ENCODE measurements at regions not wholly inside any gene's neighbourhood (a gene's known extent, or its start where the extent isn't known, plus 50 kb on each side); places are given as distances from the start of the nearest gene placed in this dataset.

DNA sequence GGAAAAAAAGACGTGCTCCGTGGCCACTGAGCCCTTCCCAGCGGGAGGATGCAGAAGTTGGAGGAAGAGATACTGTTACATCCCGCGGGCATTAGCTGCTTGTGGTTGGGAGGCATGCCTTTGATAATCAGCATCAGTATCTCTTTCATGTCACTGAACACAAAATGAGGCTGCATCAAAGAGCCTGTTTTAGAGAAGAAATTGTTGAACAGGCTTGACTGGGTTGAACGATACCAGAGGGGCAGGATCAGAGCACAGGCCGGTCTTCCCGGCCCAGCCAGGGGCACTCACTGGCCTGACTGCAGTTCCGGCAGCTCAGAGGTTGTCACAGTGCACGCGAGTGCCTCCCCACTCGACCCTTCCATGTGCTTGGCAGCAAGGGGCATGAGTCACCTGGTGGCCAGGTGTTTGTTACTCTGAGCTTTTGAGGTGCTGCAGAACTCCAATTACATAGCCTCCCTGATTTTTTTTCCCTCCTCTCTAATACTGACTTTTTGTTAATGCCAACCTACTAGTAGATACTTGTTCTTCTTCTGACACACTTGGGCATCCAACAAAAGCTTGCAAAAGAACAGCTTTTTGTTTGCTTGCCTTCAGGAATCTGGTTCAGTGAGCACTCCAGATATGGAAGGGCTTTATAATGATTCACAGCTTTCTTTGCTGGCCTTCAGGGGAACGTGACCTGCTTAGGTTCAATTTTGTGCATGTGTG is 121.6 kb downstream of the VAPA start:
- no peak for DNase-seq

DNA sequence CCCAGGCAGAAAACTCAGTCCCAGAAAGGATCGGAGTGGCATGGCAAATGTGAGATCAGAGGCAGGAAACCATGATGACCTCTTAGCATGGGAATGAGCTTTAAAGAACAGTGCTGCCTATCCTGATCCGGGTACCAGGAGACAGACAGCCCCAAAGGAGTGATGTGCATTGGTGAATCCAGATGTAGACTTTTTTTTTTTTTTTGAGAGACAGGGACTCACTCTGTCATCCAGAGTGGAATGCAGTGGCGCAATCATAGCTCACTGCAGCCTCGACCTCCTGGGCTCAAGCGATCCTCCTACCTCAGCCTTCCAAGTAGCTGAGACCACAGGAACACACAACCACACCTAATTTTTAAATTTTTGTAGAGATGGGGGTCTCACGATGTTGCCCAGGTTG is 122.7 kb downstream of the VAPA start:
- no peak for DNase-seq

- DNase-seq = no peak
These were observed 123.4 kb downstream of the VAPA start for GRCh38 chr18:10037181-10037580.

DNA sequence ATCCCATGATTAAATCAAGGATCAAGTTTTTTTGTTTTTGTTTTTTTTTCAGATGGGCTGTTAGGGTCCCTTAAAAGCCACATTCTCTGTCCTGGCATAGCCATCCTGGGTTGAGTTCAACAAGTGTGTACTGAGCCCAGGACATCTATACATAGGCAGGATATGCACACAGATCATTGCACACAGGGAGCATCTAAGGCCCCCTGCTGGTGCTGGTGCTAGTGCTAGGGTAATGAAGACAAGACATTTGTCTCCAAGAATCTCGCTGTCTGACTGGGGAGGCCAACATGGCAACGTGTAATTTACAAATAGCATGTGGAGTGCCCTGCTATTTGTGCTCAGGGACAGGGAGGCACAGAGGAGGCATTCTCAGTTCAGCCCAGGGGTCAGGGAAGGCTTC is 124.5 kb downstream of the VAPA start:
- DNase-seq = no peak

GRCh38 chr18:10040287-10041011 is 126.6 kb downstream of the VAPA start:
- no peak for DNase-seq

GRCh38 chr18:10041180-10041579 is 127.4 kb downstream of the VAPA start:
- DNase-seq = no peak

DNA sequence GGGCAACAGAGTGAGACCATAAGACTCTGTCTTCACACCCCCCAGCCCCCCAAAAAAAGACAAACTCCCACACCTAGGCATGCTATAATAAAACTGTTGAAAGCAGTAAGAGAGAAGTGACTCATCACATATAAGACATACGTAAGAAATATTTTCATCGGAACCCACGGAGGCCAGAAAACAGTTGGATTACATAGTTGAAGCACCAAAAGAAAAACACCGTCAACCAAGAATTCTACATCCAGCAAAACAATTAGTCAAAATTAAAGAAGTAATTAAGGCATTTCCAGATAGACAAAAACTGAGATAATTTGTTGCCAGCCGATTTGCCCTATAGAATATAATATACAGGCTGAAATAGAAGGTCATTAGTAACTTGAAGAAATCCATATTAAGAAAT is 128.7 kb downstream of the VAPA start:
- DNase-seq = no peak

- DNase-seq = no peak
These were observed 130.2 kb downstream of the VAPA start for GRCh38 chr18:10044054-10044453.

DNA sequence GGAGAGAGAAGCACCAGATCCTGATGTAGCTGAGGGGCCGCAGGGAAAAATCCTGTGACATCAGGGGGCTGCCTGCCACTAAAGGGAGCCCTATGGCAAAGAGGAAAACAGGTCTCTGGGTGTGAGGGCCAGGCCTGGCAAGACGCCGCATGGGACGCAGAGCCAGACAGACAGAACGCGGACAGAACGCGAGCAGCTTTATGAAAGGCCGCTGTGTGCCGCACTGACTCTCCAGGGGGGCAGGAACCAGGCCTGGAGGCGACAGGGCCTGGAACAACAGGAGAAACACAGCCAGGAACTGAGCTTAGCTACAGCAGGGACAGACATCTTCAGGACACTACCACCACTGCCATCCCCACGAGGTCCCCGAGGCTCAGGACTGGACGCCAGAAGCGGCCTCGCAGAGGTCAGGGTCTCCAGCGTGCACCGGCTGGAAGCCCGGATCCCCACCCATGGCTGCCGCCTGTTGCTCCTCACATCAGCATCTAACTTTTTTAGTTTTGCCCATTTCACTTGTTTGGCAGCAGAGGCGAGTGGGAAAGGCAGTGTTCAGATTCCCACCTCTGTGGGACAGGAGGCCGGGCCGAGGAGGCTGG is 131.6 kb downstream of the VAPA start:
- no peak for DNase-seq

GRCh38 chr18:10046178-10046807 is 132.5 kb downstream of the VAPA start:
- DNase-seq = no peak

GRCh38 chr18:10047237-10047636 is 133.4 kb downstream of the VAPA start:
- no peak for DNase-seq

- DNase-seq = no peak
These were observed 135.9 kb downstream of the VAPA start for GRCh38 chr18:10049747-10050146.

DNA sequence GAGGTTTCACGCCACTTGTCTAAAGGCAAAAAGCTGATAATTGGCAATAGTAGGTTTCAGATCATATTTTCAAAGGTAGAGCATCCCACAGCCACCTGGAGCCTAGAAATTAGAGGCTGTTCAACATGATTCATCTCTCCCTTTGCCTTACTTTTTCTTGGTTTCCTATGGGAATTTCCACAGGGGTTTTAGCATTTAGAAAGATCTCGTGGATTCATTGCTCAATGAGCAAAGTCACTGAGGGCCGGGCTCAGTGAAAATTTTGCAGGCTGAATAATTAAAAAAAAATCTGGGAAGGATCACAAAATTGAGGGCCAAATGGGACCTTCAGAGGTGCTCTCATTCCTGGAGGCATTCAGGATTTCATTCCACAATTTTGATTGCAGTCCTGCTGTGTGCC is 137.1 kb downstream of the VAPA start:
- DNase-seq = no peak

DNA sequence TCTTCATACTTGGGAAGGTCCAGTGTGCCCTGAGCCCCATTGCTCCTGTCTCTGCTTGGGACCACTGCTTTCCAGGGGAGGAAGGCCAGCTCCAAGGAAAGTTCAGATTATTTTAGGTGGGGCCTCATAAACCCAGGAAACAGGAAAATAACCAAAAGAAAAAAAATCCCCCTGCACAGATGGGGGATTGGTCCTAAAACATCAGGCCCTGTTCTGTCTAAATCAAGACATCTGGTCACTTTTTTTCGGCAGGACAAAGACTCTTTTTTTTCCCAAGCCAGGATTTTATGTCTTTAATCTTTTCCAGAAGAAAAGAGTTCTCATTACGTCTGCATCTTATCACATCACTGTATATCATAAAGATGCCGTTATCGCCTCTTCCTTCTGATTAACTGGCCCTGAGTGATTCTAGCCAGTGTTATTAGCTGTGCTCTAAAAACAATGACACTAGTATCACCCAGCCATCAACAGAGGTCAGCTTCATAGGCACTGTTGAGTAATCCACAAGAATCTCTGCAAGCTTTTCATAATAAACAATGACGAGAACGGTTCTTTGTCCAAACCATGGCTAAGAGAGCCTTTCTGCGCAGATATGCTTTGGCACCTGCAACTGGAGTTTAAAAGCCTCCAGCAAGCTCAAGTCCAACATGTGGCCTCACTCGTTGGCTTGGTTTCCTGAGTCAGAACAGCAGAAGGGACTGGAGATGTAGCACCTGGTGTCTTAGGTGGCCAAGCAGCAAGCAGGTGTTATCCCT is 138.2 kb downstream of the VAPA start:
- no peak for DNase-seq

DNA sequence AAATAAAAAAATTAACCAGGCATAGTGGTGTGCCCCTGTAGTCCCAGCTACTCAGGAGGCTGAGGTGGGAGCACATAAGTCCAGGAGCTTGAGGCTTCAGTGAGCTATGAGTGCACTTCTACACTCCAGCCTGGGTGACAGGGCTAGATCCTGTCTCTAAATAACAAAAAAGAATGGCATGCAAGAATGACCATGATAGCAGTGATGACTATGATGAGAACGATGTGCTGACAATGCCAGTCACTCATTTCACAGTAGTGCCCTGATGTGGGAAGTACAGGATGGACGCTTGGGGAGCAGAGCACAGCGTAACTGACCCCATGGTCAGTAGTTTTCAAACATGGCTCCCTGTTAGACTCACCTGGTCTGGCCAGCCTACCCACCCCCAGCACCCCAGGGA is 139.1 kb downstream of the VAPA start:
- DNase-seq = no peak

DNA sequence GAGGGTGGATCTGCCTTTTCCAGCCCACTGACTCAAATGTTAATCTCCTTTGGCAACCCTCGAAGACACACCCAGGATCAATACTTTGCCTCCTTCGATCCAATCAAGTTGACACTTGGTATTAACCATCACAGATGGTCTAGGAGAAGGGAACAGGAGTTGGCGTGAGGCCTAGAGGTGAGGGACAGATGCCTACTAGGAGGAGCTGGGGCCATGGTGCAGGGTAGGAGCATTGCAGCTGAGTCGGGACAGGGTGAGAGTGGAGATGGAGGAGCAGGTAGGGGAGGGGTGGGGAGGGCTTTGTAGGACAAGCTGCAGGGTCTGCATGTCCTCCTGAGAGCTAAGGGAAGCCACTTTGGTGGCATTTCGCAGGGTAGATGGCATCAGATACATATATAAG is 140.0 kb downstream of the VAPA start:
- no peak for DNase-seq

GRCh38 chr18:10054366-10054765 is 140.6 kb downstream of the VAPA start:
- no peak for DNase-seq

DNA sequence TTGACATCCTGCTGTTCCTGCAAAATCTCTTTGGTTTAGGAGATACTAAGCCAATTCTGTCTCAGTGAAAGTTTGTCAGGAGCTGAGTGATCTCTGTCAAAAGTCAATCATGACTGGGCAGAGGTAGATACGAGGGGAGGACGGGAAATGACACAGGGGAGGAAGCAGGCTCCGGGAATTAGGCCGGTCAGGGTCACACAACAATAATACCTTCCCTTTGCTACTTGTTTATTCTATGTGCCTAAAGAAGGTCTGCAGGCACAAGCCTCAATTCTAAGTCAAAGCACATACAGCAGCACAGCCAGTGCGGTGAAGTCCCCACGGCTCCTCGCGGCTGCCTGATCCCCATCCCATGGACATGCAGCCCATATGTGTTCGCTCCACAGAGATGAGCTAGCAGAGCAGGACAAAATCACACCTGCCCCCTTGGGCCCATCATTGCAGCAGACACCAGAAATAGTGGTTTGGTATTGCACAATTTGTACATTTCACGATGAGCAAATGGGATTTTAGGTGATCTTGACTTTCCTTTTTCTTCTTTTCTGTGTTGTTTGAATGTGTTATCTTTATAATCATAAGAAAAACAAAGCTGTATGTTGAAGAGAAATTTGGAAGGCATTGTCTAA is 141.4 kb downstream of the VAPA start:
- no peak for DNase-seq

DNA sequence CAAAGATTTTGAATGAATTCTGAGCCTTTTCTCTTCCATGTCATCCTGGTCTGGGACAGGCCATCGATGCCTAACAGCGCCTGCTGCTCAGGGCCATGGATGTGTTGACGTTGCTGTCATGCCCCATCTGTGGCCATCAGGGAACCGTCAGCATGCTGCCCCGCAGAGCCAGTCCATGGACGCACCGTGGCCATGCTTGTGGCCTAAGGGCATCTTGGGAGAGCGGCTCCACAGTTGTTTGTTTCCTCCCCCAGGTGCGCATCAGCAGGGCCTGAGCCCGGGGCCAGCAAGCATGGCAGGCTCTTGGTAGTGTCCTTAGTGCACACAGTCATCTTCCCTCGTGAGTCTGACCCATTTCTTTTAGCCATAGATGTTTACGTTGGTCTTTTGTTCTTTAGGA is 142.7 kb downstream of the VAPA start:
- no peak for DNase-seq

DNA sequence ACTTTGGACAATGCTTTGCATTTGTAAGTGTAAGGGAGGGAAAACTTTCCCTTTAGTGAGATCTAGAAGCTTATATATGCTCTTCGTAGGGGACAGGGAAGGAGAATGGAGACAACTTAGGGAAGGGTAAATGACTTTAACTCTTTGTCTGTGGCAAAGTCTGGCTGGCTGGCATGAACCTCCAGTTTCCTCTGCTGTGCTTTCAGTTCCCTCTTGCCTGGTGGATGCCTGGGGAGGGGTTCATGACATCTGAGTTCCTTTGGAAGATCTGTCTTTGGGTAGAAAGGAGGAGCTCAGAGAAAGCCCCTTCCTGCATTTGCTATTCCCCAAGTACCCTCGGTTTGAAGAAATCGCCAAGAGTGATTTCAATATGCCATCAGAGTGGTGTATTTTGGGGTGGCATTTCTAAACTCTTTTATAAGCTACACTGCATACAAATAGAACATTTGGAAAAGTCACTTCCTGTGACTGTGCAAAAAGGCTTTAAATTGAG is 143.6 kb downstream of the VAPA start:
- no peak for DNase-seq

GRCh38 chr18:10057894-10058791 is 144.3 kb downstream of the VAPA start:
- no peak for DNase-seq

Data from NCI-H1092 treated with DMSO at 0.1 percent for 48 hours (cell line).